HG03439 (cell line): ENCODE measurements at regions not wholly inside any gene's neighbourhood (a gene's known extent, or its start where the extent isn't known, plus 50 kb on each side); places are given as distances from the start of the nearest gene placed in this dataset.

ENCODE experiments used
- ATAC-seq: cut with Tn5 transposase; IDR thresholded peaks from one replicate; pipeline ENCODE4 v1.9.1; 2021; ENCODE audit warnings: mild to moderate bottlenecking, moderate library complexity; ENCODE audit not compliant: unreplicated experiment

DNA sequence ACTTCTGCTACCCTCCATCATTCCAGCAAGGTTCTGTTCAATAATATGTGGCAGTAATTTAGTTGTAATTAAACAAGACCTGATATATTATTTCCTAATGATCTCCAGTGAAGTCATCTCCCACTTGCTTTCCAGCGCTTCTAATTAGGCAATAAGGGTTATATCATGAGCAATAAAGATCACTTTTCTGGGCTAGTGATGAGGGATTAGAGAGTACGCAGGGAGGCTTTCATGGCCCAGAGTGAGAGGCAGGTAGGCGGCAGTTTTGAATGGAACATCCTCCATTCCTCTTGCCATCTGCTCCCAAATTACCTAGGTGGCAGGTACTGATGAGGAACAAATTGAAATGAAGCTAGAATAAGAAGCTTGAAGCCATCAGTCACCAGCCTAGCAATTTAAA, 358.1 kb upstream of the SYT4 start:
- no peak for ATAC-seq

- ATAC-seq, result no peak
These were observed 365.5 kb upstream of the SYT4 start for GRCh38 chr18:43642727-43643330.

DNA sequence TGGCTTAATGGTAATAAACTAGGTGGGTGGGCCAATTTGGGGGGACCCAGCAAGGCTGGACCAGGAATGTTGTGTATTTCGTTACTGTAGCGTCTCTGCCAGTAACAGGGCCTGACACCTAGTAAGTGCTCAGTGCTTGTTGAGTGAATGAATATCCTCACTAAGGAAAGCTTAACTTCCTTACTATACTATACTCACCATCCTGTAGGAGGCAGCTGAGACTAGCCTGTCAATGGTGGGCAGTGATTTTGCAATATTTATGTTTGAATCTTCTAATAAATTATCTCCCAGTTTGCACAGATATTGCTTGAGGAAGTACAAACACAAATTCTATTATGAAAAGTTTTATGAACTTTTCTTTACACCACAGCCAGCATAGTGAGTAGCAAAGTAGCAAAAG, 370.7 kb upstream of the SYT4 start:
- no peak for ATAC-seq

DNA sequence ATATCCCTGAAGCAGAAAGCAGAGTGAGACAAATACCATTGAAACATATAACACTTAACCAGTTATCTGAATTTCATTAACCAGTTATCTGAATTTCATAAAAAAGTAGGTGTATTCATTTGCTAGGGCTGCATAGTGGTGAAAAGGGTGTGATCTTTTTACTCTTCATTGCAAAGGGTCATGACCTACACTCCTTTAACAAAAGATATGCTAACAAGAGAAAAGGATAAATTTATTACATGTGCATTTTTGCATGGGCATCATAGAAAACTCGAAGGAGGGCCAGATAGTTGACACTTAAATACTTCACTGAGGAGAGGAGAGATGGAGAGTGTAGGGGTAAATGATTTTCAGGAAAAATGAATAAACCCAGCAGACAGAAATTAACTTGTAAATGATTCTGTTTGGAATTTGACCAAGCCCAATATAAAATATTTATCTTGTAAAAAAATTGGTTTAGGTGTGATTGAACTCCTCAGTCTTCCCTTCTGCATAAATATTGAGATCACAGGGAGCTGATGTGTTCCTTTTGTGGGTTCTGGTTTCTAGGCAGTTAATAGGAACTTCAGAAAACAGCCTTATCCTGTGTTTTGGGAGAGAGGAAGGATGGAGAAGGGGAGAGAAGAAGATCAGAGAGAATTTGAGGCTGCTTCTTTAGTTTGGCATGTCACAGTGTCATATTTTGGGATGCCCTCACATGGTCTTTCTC, 372.5 kb upstream of the SYT4 start:
- ATAC-seq, result no peak

DNA sequence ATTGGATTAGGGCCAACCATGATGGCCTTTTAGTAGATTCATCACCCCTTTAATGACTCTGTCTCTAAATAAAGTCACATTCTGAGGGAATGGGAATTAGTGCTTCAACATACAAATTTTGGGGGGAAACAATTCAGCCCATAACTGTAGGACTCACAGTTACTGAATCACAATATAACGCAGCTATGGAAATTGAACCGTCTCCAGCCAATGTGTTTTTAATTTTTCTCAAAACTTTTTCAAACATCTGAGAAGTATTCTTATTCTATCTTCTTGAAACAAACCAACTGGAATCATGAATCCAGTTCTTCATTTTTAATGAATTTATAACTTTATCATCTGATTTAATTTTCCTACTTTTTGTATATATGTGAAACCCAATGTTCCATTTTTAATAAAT, 373.1 kb upstream of the SYT4 start:
- no peak for ATAC-seq

- no peak for ATAC-seq
These were observed 373.8 kb upstream of the SYT4 start for GRCh38 chr18:43651057-43651456.

DNA sequence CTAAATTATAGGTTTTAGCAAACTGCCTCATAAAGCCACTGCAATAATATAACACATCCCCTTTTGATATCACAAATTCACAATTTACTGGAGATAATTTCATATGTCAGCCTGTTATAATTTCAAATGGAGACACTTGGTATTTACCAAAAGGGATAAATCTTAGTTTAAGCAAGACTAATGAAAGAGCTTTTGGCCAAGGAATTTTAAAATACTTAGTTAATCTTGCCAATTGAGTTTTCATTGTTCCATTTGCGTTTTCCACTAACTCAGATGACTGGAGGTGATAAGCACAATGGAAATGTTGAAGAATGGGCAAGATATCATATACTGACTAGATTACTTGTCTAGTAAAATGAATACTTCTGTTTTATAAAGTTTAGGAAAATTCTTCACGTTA, 379.3 kb upstream of the SYT4 start:
- ATAC-seq, result no peak

DNA sequence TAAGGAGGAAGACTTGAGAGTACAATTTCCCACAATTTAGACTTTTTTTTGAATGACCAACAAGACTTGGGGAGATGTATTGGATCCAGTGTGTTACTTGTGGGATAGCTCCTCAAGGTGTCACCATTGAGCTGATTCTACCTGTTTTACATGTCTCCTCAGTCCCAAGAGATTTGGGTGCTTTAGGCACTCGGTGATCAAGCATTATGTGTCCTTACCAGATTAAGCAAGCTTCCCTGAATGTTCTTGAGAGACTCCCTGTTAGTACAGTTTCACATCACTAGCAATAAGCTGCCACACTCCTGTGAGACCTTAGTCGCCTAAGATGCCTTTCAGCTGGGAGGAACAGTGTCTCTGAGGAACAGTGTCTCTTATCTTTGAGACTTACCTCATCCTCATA, 384.3 kb upstream of the SYT4 start:
- ATAC-seq, result no peak

DNA sequence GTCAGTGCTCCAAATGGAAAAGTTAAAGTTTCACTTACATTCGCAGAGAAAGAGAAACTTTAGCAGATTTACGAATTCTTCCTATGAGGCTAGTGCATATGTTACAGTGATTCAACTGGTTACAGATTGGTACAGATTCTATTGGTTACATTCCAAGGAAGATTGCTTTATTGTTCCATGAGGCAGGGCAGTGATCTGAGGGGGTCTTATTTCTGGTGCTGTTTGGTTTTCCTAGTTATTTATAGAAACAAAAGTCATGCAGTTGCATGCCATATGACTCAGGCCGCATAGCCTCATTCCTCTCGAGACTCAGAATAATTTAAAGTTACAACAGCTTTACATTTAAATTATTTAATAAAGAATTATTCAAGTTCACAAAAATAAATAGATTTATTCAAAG, 385.4 kb upstream of the SYT4 start:
- ATAC-seq, result no peak

GRCh38 chr18:43663159-43663558, 385.9 kb upstream of the SYT4 start:
- ATAC-seq, result no peak

- no peak for ATAC-seq
These were observed 387.3 kb upstream of the SYT4 start for GRCh38 chr18:43664487-43665008.

DNA sequence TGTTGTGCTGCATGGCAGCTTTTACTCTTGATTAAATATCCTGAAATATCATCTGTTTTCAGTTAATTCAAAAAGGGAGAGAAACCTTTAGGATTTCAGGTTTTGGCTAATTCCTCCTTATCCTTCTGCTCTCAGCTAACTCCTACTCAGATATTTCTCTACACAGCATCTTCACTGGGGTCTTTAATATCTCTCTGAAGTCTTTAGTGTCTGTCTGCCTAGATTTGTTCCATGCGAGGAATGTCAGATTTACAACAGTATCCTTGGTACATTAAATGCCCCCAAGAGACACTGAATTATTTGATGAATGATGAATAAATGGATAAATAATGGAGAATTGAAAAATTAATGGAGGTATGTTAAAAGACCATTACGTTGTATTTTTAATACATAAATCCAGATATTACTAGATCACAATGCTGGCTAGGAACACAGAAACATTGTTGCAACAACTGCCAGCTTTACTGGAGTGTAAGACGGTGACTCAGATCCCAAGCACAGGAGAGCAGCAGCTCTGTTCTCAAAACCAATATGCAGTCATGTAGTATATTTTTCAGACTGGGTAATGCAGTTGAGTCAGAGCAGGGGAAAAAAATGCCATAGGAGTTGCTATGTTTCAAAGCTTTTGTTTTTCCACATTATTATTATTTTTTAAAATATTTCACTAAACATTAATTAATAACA, 388.0 kb upstream of the SYT4 start:
- no peak for ATAC-seq

- no peak for ATAC-seq
These were observed 391.6 kb upstream of the SYT4 start for GRCh38 chr18:43668866-43669265.

- ATAC-seq, result no peak
These were observed 394.1 kb upstream of the SYT4 start for GRCh38 chr18:43671431-43671830.

DNA sequence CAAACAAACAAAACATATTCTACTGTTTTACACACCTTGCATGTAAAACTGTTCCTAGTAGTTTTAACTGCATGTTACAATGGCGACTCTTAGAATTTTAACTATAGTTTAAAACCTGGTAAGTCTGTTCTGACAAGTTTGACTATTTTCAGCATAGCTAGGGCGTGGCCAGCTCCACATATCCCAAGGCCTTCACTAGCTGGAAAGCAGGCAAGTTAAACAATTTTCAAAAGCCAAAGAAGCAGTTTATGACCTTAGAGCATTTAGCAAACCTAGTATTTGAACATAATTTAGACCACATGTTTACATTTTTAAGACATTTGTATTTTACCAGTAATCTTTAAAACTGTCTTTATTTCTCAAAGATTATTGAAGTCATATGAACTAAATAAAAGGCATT, 402.8 kb upstream of the SYT4 start:
- no peak for ATAC-seq

DNA sequence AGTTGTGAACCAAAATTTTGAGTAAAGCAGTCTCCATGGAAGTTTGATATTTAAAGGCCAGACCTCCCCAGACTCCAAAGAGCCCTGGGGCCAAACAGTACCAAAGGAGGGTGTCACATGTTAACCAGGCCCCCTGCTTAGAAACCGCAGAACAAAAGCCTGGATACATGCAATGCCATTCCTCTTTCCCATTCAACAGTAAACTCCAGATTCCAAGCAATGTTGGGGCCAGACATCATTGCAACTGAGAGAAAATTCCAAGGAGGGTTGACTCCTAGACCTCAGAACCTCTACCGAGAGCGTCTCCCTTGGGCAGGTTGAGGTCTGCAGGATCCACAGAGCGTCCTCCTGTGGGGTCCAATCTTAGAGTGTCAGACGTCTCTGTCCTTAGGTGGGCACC, 404.4 kb upstream of the SYT4 start:
- ATAC-seq, result no peak

- no peak for ATAC-seq
These were observed 404.9 kb upstream of the SYT4 start for GRCh38 chr18:43682196-43682595.

DNA sequence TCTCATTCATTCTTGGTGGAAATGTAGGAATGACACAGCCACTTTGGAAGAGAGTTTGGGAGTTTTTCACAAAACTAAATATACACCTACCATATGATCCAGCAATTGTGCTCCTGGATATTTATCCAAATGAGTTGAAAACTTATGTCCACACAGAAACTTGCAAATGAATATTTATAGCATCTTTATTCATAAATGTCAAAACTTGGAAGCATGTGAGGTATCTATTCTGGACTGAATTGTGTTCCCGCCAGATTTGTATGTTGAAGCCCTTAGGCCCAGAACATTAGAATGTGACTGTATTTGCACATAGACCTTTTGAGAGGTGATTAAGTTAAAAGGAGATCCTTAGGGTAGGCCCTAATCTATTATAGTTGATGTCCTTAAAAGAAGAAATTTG, 409.4 kb upstream of the SYT4 start:
- ATAC-seq, result no peak

DNA sequence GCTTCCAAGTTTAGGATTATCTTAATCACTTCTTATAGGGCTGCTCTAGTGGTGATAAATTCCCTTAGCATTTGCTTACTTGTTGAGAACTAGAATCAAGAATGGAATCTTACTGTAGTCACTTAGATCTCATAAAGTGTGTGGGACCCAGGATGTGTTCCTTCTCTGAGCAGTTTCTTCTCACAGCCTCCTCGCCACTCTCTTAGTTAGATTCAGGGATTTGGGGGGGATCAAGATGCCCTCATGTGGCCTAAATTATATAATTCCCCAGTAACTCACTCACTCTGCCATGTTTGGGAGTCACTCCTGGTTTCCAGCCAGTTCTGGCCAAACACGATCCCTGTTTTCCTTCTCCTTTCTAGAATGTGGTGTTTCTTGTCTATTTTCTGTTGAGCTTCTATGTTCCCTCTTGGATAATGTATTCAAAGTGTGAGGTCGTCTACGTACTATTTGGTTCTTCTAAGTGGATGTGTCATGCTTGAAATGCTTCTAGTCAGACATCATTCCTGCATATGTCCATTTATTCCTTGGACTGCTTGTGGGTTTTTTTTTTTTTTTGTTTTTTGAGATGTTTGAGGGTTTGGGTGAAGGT, 414.9 kb upstream of the SYT4 start:
- ATAC-seq, result no peak

- ATAC-seq, result no peak
These were observed 425.1 kb upstream of the SYT4 start for GRCh38 chr18:43702399-43702798.

DNA sequence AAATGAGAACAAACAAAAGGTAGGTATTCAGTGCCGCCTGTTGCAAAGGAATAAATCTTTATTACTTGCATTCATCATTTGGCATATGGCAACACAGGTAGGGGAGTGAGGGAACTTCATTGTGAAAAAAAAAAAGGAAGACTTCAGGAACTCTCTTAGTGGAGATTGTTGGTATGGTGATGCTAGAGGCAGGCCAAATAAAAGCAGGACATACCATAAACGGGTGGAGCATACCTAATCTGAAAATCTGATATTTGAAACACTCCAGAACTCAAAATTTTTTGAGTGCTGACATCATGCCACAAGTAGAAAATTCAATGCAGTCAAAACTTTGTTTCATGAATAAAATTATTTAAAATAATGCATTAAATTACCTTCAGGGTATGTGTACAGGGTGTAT, 425.8 kb upstream of the SYT4 start:
- no peak for ATAC-seq

DNA sequence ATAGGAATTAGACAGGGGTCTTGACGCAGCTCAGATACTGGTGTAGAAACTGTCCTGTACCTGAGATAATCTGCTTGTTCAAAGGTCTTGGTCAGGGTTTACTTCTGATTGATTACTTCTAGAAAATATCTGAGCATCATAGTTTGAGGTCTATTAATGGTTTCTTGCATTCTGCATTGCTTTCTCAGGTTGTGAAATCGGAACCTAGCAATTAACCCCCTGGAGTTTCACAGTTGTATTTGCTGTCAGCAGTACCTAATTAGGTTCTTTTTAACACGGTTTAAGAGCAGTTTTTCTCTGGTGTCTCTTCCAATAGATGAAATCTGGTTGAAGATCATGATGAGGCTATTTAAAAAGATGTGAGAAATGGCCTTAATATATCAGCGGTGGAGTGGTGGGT, 428.6 kb upstream of the SYT4 start:
- ATAC-seq, result no peak
